WTC11 (cell line): ENCODE measurements at regions not wholly inside any gene's neighbourhood (a gene's known extent, or its start where the extent isn't known, plus 50 kb on each side); places are given as distances from the start of the nearest gene placed in this dataset.

ENCODE experiments used
- CREB1 ChIP-seq: sonication (generic); formaldehyde crosslinking; IDR thresholded peaks from 2 replicates; pipeline ENCODE4 v1.8.0; 2023; ENCODE audit warnings: mild to moderate bottlenecking, missing genetic modification reagents
- FOXK1 ChIP-seq: sonication (generic); formaldehyde crosslinking; IDR thresholded peaks from 2 replicates; pipeline ENCODE4 v1.8.0; 2022; ENCODE audit warnings: mild to moderate bottlenecking, moderate library complexity, missing genetic modification reagents
- GABPB1 ChIP-seq: sonication (generic); formaldehyde crosslinking; IDR thresholded peaks from 2 replicates; pipeline ENCODE4 v1.8.1; 2023; ENCODE audit warnings: mild to moderate bottlenecking, missing genetic modification reagents
- JUN ChIP-seq: sonication (generic); formaldehyde crosslinking; IDR thresholded peaks from 2 replicates; pipeline ENCODE4 v1.8.0; 2023; ENCODE audit warnings: mild to moderate bottlenecking, missing genetic modification reagents
- SMAD4 ChIP-seq: sonication (generic); formaldehyde crosslinking; IDR thresholded peaks from 2 replicates; pipeline ENCODE4 v1.8.0; 2022; ENCODE audit warnings: mild to moderate bottlenecking, missing genetic modification reagents
- TP53 ChIP-seq: sonication (generic); formaldehyde crosslinking; IDR thresholded peaks from 2 replicates; pipeline ENCODE4 v1.8.1; 2023; ENCODE audit warnings: mild to moderate bottlenecking, missing genetic modification reagents
- ZNF232 ChIP-seq: sonication (generic); formaldehyde crosslinking; IDR thresholded peaks from 2 replicates; pipeline ENCODE4 v1.8.0; 2022; ENCODE audit warnings: mild to moderate bottlenecking, missing genetic modification reagents
- TF ChIP-seq, protein P1 (sequence below): fragments of 200-600 bp; IDR thresholded peaks from 2 replicates; pipeline ENCODE4 v1.8.0; 2022; ENCODE audit warnings: antibody characterized with exemption

DNA sequence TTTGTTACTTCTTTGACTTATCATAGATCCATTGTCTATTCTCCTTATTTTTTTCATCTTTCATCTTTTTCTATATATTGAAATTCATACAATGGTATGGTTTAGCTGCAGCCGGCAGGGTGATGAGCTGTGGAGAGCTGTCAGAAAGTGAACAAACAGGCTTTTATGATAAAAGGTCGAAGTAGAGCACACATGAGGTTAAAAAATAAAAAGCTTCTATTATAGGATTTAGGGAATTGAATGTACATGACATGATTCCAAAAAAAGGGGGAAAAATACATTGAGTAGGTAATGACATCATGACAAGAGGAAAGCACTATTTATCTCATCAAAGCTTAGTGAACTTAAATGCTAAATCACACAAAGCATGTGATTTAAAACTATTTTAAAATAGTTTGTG, 884.8 kb downstream of the METTL15 start:
- TF ChIP-seq GABPB1 (CRISPR knock-in tag) (no peak), JUN (CRISPR knock-in tag) (no peak), ZNF232 (CRISPR knock-in tag) (no peak), TP53 (no peak), CREB1 (no peak), SMAD4 (CRISPR knock-in tag) (no peak), FOXK1 (CRISPR knock-in tag) (no peak)
- TF ChIP-seq, protein P1, sequence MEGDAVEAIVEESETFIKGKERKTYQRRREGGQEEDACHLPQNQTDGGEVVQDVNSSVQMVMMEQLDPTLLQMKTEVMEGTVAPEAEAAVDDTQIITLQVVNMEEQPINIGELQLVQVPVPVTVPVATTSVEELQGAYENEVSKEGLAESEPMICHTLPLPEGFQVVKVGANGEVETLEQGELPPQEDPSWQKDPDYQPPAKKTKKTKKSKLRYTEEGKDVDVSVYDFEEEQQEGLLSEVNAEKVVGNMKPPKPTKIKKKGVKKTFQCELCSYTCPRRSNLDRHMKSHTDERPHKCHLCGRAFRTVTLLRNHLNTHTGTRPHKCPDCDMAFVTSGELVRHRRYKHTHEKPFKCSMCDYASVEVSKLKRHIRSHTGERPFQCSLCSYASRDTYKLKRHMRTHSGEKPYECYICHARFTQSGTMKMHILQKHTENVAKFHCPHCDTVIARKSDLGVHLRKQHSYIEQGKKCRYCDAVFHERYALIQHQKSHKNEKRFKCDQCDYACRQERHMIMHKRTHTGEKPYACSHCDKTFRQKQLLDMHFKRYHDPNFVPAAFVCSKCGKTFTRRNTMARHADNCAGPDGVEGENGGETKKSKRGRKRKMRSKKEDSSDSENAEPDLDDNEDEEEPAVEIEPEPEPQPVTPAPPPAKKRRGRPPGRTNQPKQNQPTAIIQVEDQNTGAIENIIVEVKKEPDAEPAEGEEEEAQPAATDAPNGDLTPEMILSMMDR, result no peak
